IPS-20b (cell line): ENCODE measurements at regions not wholly inside any gene's neighbourhood (a gene's known extent, or its start where the extent isn't known, plus 50 kb on each side); places are given as distances from the start of the nearest gene placed in this dataset.

Experiments used
- H3K27ac ChIP-seq: one replicate; pipeline ENCODE4 v1.5.1; 2013; ENCODE audit warnings: low read length
- H3K27me3 ChIP-seq: 2 replicates; pipeline ENCODE4 v1.6.1; 2013; ENCODE audit warnings: mild to moderate bottlenecking, low read length, inconsistent platforms; ENCODE audit not compliant: insufficient read depth
- H3K36me3 ChIP-seq: 2 replicates; pipeline ENCODE4 v1.6.1; 2013; ENCODE audit warnings: low read depth, mild to moderate bottlenecking, inconsistent platforms, low read length, moderate library complexity; ENCODE audit not compliant: insufficient read depth
- H3K4me1 ChIP-seq: 2 replicates; pipeline ENCODE4 v1.6.1; 2013; ENCODE audit warnings: mild to moderate bottlenecking, control low read depth, inconsistent platforms, low read length, moderate library complexity; ENCODE audit not compliant: insufficient read depth
- H3K4me3 ChIP-seq: 2 replicates; pipeline ENCODE4 v1.5.1; 2013; ENCODE audit warnings: mild to moderate bottlenecking, low read length, inconsistent platforms
- H3K9ac ChIP-seq: 2 replicates; pipeline ENCODE4 v1.6.1; 2013; ENCODE audit warnings: low read depth, mild to moderate bottlenecking, inconsistent platforms, low read length, moderate library complexity
- H3K9me3 ChIP-seq: 2 replicates; pipeline ENCODE4 v1.6.1; 2013; ENCODE audit warnings: mild to moderate bottlenecking, low read depth, low read length, inconsistent platforms; ENCODE audit not compliant: insufficient read depth

- Histone ChIP-seq H3K36me3 (no peaks in the 10 kb centered on the region), H3K4me1 (no peaks in the 10 kb centered on the region), H3K9ac (no peak overlapping the region), H3K27me3 (no peaks in the 10 kb centered on the region), H3K4me3 (no peak overlapping the region), H3K9me3 (no peaks in the 10 kb centered on the region), H3K27ac (no peak overlapping the region)
Measured at GRCh38 chr2:122500316-122501105, 745.1 kb downstream of the TSN start.

GRCh38 chr2:122506620-122507019 is 751.2 kb downstream of the TSN start:
- Histone ChIP-seq H3K36me3 (no peaks in the 10 kb centered on the region), H3K4me1 (no peaks in the 10 kb centered on the region), H3K9me3 (no peaks in the 10 kb centered on the region), H3K9ac (no peak overlapping the region), H3K27ac (no peak overlapping the region), H3K4me3 (no peak overlapping the region), H3K27me3 (no peaks in the 10 kb centered on the region)

DNA sequence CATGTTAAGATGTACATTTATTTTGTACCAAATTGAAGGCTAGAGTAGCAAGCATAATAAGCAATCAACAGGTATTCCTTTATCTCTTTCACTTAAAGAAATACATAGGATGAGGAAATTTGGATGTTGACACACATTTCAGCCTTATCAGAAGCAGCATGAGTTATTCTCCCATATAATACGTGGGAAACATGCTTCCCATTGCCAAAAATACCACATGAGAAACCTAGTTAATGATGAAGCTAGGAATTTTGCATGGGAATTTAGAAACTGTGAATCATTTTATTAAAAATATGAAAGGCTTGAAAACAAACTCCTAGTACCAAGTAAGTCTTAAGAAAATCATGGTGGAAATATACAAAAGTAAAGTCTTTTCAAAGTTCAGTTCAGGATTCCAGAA is 751.8 kb downstream of the TSN start:
- Histone ChIP-seq H3K27me3 (no peaks in the 10 kb centered on the region), H3K27ac (no peak overlapping the region), H3K4me1 (no peaks in the 10 kb centered on the region), H3K9ac (no peak overlapping the region), H3K9me3 (no peaks in the 10 kb centered on the region), H3K36me3 (no peaks in the 10 kb centered on the region), H3K4me3 (no peak overlapping the region)

DNA sequence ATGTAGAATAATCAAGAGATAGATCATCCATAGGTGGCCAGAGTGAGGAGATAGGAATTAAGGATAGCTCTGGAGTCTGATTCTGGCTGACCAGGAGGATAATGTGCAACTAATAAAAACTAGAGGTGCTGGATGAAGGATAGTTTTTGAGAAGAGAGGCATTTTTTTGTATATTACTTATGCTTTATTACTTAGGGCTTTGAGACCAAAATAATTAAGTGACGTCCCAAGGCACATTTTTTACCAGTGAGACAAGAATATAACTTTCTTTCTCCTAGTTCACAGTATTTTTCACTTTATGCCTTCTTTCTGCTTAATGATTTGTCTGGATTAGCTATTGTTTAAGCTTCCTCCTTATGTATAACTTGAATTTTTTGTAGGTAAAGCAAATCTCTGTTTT is 756.6 kb downstream of the TSN start:
- H3K4me3 ChIP-seq, result no peak overlapping the region
- H3K27me3 ChIP-seq, result no peaks in the 10 kb centered on the region
- no peaks in the 10 kb centered on the region for H3K36me3 ChIP-seq
- H3K27ac ChIP-seq, result no peak overlapping the region
- H3K4me1 ChIP-seq, result peaks cover 23% of the 10 kb centered on the region
- no peaks in the 10 kb centered on the region for H3K9me3 ChIP-seq
- no peak overlapping the region for H3K9ac ChIP-seq

- Histone ChIP-seq H3K27ac (no peak overlapping the region), H3K9ac (no peak overlapping the region), H3K27me3 (no peaks in the 10 kb centered on the region), H3K4me1 (peaks cover 41% of the 10 kb centered on the region), H3K36me3 (no peaks in the 10 kb centered on the region), H3K4me3 (no peak overlapping the region), H3K9me3 (no peaks in the 10 kb centered on the region; the same call in 1 of the 2 replicates)
Measured at GRCh38 chr2:122514451-122514996, 759.1 kb downstream of the TSN start.

DNA sequence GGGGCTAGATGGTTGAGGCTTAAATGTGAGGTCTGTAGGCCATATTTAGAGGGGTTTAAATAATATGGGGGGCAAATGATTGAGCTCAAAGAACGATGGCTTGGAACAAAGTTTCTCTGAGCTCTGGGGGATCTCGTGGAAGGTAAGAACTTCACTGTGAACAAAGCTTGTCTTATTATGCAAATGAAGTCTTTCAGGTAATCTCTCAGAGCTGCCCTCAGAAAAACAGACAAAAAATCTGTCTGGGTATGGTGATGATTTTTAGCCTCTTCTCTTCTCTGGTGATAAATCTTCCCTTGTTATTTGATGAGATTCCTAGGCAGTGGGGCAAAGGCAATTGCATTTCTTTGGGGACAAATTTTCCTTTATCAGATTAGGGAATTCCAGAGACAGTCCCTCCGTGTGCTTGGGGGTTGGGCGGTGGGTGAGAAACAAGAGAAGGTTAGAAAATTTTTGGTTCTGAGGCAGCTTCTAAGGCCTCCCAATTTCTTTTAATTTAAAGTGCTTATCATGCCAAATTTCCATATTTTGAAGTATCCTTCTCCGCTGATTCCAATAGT is 760.4 kb downstream of the TSN start:
- peak overlapping the region; percentile 51 for H3K4me3 ChIP-seq
- H3K4me1 ChIP-seq, result peaks cover 41% of the 10 kb centered on the region
- H3K36me3 ChIP-seq, result no peaks in the 10 kb centered on the region
- H3K27ac ChIP-seq, result peak overlapping the region; percentile 46
- H3K9me3 ChIP-seq, result no peaks in the 10 kb centered on the region; the same call in 1 of the 2 replicates
- H3K9ac ChIP-seq, result peak overlapping the region; percentile 52; the same call in 1 of the 2 replicates
- no peaks in the 10 kb centered on the region for H3K27me3 ChIP-seq

- Histone ChIP-seq H3K36me3 (no peaks in the 10 kb centered on the region), H3K4me3 (peak overlapping the region; percentile 51), H3K9ac (no peak overlapping the region), H3K4me1 (peaks cover 41% of the 10 kb centered on the region), H3K27me3 (no peaks in the 10 kb centered on the region), H3K27ac (no peak overlapping the region), H3K9me3 (no peaks in the 10 kb centered on the region; the same call in 1 of the 2 replicates)
Measured at GRCh38 chr2:122516775-122517174, 761.3 kb downstream of the TSN start.

DNA sequence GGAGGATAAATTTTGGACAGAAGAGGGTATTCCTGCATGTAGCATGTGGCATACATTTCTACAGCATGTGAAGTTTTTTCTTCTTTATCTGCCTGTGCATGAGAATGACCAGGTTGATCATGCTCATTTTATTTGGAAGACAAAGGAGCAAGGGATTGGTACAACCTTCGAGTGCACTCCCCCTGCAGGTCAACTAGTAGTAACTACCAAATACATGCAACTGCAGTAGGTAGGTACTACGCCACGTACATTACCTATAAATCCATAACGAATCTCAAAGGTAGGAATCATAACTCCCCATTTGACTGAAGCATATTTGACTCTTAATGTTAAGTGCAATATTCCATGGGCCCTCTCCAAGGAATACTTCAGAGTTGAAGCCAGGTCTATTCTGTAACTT is 763.9 kb downstream of the TSN start:
- Histone ChIP-seq H3K27me3 (no peaks in the 10 kb centered on the region), H3K4me1 (peaks cover 41% of the 10 kb centered on the region), H3K4me3 (no peak overlapping the region), H3K9me3 (no peaks in the 10 kb centered on the region; the same call in 1 of the 2 replicates), H3K9ac (no peak overlapping the region), H3K27ac (no peak overlapping the region), H3K36me3 (no peaks in the 10 kb centered on the region)

GRCh38 chr2:122519821-122520611 is 764.6 kb downstream of the TSN start:
- H3K9ac ChIP-seq, result no peak overlapping the region
- no peaks in the 10 kb centered on the region for H3K36me3 ChIP-seq
- H3K4me1 ChIP-seq, result peaks cover 37% of the 10 kb centered on the region
- H3K27ac ChIP-seq, result no peak overlapping the region
- H3K4me3 ChIP-seq, result no peak overlapping the region
- no peaks in the 10 kb centered on the region; the same call in 1 of the 2 replicates for H3K9me3 ChIP-seq
- no peaks in the 10 kb centered on the region for H3K27me3 ChIP-seq

GRCh38 chr2:122523143-122523542 is 767.7 kb downstream of the TSN start:
- no peaks in the 10 kb centered on the region for H3K27me3 ChIP-seq
- H3K27ac ChIP-seq, result no peak overlapping the region
- no peaks in the 10 kb centered on the region for H3K36me3 ChIP-seq
- H3K9me3 ChIP-seq, result no peaks in the 10 kb centered on the region; the same call in 1 of the 2 replicates
- no peak overlapping the region for H3K4me3 ChIP-seq
- H3K4me1 ChIP-seq, result peaks cover 7% of the 10 kb centered on the region; the same call in 1 of the 2 replicates
- H3K9ac ChIP-seq, result no peak overlapping the region

DNA sequence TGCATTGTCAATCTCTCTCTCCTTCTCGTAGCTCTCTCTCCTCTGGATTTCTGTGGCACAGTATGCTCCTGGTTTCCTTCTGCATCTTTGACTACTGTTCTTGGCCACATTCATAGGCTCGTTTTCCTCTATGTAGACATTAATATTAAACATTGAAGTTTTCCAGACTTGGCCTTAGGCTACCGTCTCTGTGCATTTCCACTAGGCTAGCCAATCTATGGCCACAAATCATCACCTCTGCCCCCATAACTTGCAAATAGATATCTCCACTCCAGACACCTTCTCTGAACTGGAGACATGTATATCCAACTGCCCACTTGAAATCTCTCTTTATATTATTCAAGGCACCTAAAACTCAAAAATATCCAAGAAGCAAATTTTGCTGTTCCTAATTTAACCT is 768.5 kb downstream of the TSN start:
- Histone ChIP-seq H3K9me3 (no peaks in the 10 kb centered on the region; the same call in 1 of the 2 replicates), H3K9ac (no peak overlapping the region), H3K4me1 (peaks cover 3% of the 10 kb centered on the region; the same call in 1 of the 2 replicates), H3K4me3 (no peak overlapping the region), H3K27me3 (no peaks in the 10 kb centered on the region), H3K36me3 (no peaks in the 10 kb centered on the region), H3K27ac (no peak overlapping the region)
